ENCODE measurements at regions not wholly inside any gene's neighbourhood (a gene's known extent, or its start where the extent isn't known, plus 50 kb on each side); places are given as distances from the start of the nearest gene placed in this dataset.

DNA sequence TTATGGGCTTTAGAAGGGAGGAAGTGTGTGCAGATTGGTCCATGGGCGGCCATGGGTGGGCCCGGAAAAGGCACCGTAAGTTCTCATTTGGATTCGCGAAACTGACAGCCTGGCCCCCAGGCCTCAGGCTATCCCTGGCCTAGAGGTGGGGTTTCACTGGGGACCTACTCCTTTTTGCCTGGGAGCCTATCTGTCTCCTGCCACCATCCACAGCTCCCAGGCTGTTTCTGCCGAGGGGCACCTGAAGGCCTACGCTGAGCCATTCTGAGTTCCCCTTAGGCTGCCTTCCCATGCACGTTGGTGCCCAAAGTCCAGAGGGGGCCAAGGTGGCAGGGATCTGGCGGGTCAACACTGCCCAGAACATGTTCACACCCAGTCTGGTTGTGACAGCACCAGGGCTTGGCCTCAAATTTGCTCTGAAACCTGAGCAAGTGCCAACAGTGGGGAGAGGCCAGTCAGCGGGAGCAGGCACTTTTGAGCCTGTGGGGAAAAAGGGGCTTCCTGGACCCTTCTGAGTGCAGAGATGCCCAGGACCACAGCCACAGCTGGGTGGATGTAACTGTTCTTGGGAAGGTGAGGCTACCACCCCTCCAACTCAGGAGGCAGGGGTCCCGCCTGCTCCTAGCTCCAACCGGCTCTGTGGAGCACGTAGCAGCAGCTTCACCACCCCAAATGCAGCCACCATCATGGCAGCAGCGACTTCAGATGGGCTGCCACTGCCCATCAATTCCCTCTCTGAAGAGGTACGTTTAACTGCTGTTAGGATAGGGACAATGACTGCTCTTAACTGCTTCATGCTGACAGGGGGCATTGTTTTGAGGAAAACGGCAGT is 73.6 kb upstream of the ZNF804A start:
- H3K9me3 ChIP-seq (ENCODE audit: control insufficient read depth, low read length): peaks cover 8% of the 10 kb centered on the region
- H3K27me3 ChIP-seq (ENCODE audit: control insufficient read depth, insufficient read depth, low read length, poor library complexity, severe bottlenecking): no peaks in the 10 kb centered on the region
- no peak overlapping the region for H3K27ac ChIP-seq (ENCODE audit: insufficient read depth, low read depth, low read length, poor library complexity, severe bottlenecking)
- H3K36me3 ChIP-seq (ENCODE audit: control insufficient read depth, insufficient read depth, low read length): no peaks in the 10 kb centered on the region
- H3K4me3 ChIP-seq (ENCODE audit: insufficient read depth, low read depth, low read length): no peak overlapping the region
- 92 to 93% methylated on average over 16 of the region's 16 CpGs for WGBS, 2 experiments
- no peaks in the 10 kb centered on the region for H3K4me1 ChIP-seq (ENCODE audit: control insufficient read depth, insufficient read depth, low read length)

DNA sequence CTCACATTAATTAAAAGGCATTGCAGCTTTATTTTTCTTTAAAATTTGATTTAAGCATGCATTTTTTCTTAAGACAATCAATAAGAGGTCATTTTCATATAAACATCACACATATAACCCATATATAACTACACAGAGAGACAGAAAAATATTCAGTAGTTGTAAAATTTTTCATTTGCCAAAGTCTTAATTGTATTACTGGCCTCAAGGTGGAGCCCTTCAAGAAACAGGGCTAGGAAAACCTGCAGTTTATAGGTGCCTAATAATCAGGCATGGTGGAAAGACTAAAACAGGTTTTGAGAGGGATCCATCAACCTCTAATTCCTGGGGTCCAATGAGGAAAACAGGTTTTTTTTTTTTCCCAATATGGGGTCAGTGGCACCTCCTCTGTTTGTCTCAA is 71.3 kb upstream of the ZNF804A start:
- Histone ChIP-seq H3K4me3 (ENCODE audit: insufficient read depth, low read depth, low read length) (no peak overlapping the region), H3K4me1 (ENCODE audit: control insufficient read depth, insufficient read depth, low read length) (no peaks in the 10 kb centered on the region), H3K36me3 (ENCODE audit: control insufficient read depth, insufficient read depth, low read length) (no peaks in the 10 kb centered on the region), H3K27me3 (ENCODE audit: control insufficient read depth, insufficient read depth, low read length, poor library complexity, severe bottlenecking) (no peaks in the 10 kb centered on the region), H3K27ac (ENCODE audit: insufficient read depth, low read depth, low read length, poor library complexity, severe bottlenecking) (no peak overlapping the region), H3K9me3 (ENCODE audit: control insufficient read depth, low read length) (peaks cover 8% of the 10 kb centered on the region)

DNA sequence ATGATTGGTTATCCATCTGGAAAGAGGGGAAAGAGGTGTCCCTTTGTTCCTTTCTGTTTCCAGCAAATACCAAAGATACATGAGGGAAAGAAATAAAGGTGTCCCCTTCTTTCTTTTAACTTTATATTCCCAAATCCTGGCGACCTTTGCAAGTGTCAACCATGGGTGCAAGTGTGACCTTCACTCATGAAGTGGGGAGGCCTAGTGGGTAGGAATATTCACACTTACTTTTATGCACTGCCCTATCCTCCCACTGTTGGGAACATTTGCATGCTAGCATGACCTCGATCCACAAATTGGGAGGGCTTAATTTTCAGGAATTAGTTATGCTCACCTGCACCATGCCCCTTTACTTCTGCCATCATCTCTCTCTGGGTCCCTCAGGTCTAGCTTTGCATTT is 70.2 kb upstream of the ZNF804A start:
- Histone ChIP-seq H3K9me3 (ENCODE audit: control insufficient read depth, low read length) (peaks cover 8% of the 10 kb centered on the region), H3K27me3 (ENCODE audit: control insufficient read depth, insufficient read depth, low read length, poor library complexity, severe bottlenecking) (no peaks in the 10 kb centered on the region), H3K36me3 (ENCODE audit: control insufficient read depth, insufficient read depth, low read length) (no peaks in the 10 kb centered on the region), H3K4me3 (ENCODE audit: insufficient read depth, low read depth, low read length) (no peak overlapping the region), H3K4me1 (ENCODE audit: control insufficient read depth, insufficient read depth, low read length) (no peaks in the 10 kb centered on the region), H3K27ac (ENCODE audit: insufficient read depth, low read depth, low read length, poor library complexity, severe bottlenecking) (no peak overlapping the region)
- 79 to 85% methylated on average over 1 to 2 of the region's 2 CpGs for WGBS, 2 experiments

DNA sequence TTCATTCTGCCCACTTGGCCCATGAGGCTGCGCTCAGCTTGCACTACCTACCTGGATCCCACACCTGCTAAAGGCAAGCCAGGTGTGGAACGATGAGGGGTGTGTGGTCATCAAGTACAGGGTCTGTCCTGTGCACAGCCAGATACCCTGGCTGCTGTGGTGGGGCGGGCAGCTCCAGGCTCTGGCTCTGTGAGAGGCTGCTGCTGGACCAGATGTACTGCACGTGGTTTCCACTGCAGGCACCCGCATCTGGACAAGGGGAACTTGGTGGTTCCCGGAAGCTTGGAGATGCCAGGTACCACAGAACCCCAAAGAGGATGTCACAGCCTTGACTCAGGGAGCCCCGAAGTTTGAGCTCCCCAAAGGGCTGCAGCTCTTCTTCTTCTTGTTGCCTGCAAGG is 68.1 kb upstream of the ZNF804A start:
- H3K27ac ChIP-seq (ENCODE audit: insufficient read depth, low read depth, low read length, poor library complexity, severe bottlenecking): no peak overlapping the region
- 92 to 94% methylated on average over 7 of the region's 7 CpGs for WGBS, 2 experiments
- no peaks in the 10 kb centered on the region for H3K4me1 ChIP-seq (ENCODE audit: control insufficient read depth, insufficient read depth, low read length)
- H3K4me3 ChIP-seq (ENCODE audit: insufficient read depth, low read depth, low read length): no peak overlapping the region
- peaks cover 8% of the 10 kb centered on the region for H3K9me3 ChIP-seq (ENCODE audit: control insufficient read depth, low read length)
- no peaks in the 10 kb centered on the region for H3K27me3 ChIP-seq (ENCODE audit: control insufficient read depth, insufficient read depth, low read length, poor library complexity, severe bottlenecking)
- H3K36me3 ChIP-seq (ENCODE audit: control insufficient read depth, insufficient read depth, low read length): no peaks in the 10 kb centered on the region

DNA sequence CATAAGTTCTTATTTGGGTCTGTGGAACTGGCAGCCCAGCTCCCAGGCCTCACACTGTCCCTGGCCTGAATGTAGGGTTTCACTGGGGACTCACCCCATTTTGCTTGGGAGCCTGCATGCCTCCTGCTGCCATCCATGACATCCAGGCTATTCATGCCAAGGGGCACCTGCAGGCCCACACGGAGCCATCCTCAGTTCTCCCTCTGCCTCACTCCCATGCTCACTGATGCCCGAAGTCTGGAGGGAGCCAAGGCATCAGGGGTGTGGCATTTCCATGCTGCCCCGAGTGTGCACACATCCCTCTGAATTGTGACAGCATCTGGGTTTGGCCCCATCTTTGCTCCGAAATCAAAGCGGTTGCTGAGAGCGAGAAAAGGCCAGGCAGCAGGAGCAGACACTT is 67.4 kb upstream of the ZNF804A start:
- no peaks in the 10 kb centered on the region for H3K4me1 ChIP-seq (ENCODE audit: control insufficient read depth, insufficient read depth, low read length)
- H3K9me3 ChIP-seq (ENCODE audit: control insufficient read depth, low read length): peaks cover 8% of the 10 kb centered on the region
- WGBS, 2 experiments: 94 to 96% methylated on average over 6 of the region's 6 CpGs
- no peaks in the 10 kb centered on the region for H3K36me3 ChIP-seq (ENCODE audit: control insufficient read depth, insufficient read depth, low read length)
- no peak overlapping the region for H3K4me3 ChIP-seq (ENCODE audit: insufficient read depth, low read depth, low read length)
- H3K27me3 ChIP-seq (ENCODE audit: control insufficient read depth, insufficient read depth, low read length, poor library complexity, severe bottlenecking): no peaks in the 10 kb centered on the region
- no peak overlapping the region for H3K27ac ChIP-seq (ENCODE audit: insufficient read depth, low read depth, low read length, poor library complexity, severe bottlenecking)

DNA sequence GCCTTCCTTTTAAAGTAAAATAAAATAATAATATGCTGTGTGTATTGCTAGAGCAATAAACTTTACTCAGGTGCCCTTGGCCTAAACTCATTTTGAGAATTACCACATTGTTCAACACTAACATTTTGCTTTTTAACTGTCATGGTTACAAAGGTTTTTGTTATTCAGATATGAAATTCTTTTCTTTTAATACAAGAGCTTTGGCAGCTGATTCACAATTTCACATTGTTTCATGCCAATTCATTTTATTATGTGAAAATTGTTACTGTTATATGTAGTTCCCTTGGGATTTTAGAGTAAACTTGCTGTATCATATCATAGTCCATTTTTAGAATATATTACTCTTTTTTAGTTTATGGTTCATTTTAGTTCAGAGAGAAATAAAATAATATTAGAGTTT is 65.8 kb upstream of the ZNF804A start:
- no peaks in the 10 kb centered on the region for H3K27me3 ChIP-seq (ENCODE audit: control insufficient read depth, insufficient read depth, low read length, poor library complexity, severe bottlenecking)
- no peak overlapping the region for H3K27ac ChIP-seq (ENCODE audit: insufficient read depth, low read depth, low read length, poor library complexity, severe bottlenecking)
- H3K4me1 ChIP-seq (ENCODE audit: control insufficient read depth, insufficient read depth, low read length): no peaks in the 10 kb centered on the region
- H3K9me3 ChIP-seq (ENCODE audit: control insufficient read depth, low read length): peaks cover 7% of the 10 kb centered on the region
- no peaks in the 10 kb centered on the region for H3K36me3 ChIP-seq (ENCODE audit: control insufficient read depth, insufficient read depth, low read length)
- H3K4me3 ChIP-seq (ENCODE audit: insufficient read depth, low read depth, low read length): no peak overlapping the region

DNA sequence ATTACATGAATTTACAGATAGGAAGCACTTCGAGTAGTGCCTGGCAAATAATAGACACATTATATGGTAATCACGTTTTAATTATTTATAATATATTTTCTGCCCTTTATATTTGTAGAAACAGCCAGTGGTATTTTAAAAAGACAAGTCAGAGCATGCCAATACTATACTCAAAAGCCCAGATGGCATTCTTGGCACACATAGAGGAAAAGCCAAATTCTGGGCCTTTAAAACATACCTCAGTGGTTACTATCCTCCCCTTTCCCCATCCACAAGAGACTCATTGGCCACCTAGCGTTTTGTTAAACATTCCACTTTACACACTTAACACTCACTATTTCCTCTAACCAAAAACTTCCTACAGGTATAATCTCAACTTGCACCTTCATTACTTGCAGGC is 63.3 kb upstream of the ZNF804A start:
- Histone ChIP-seq H3K27ac (ENCODE audit: insufficient read depth, low read depth, low read length, poor library complexity, severe bottlenecking) (no peak overlapping the region), H3K27me3 (ENCODE audit: control insufficient read depth, insufficient read depth, low read length, poor library complexity, severe bottlenecking) (no peaks in the 10 kb centered on the region), H3K36me3 (ENCODE audit: control insufficient read depth, insufficient read depth, low read length) (no peaks in the 10 kb centered on the region), H3K4me1 (ENCODE audit: control insufficient read depth, insufficient read depth, low read length) (no peaks in the 10 kb centered on the region), H3K4me3 (ENCODE audit: insufficient read depth, low read depth, low read length) (no peak overlapping the region), H3K9me3 (ENCODE audit: control insufficient read depth, low read length) (no peaks in the 10 kb centered on the region)
- 89 to 90% methylated on average over 1 of the region's 3 CpGs for WGBS, 2 experiments

DNA sequence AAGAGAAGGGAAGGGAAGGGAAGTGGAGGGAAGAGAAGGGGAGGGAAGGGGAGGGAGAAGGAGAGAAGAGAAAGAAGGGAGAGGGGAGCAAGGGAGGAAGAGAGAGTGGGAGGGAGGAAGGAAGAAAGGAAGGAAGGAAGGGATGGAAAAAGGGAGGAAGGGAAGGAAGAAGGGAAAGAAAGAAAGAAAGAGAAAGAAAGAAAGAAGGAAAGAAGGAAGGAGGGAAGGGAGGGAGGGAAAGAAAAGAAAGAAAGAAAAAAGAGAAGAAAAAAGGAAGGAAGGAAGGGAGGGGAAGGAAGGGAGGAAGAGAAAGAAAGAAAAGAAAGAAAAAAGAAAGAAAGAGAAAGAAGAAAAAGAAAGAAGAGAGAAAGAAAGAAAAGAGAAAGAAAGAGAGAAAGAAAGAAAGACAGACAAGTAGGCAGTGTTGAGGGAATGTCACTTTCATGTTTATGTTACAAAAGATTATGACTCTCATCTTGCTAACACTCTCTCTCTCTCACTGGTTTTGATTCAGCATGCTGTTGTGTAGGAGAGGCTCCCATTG is 58.0 kb upstream of the ZNF804A start:
- Histone ChIP-seq H3K9me3 (ENCODE audit: control insufficient read depth, low read length) (no peaks in the 10 kb centered on the region), H3K4me3 (ENCODE audit: insufficient read depth, low read depth, low read length) (no peak overlapping the region), H3K27me3 (ENCODE audit: control insufficient read depth, insufficient read depth, low read length, poor library complexity, severe bottlenecking) (no peaks in the 10 kb centered on the region), H3K36me3 (ENCODE audit: control insufficient read depth, insufficient read depth, low read length) (no peaks in the 10 kb centered on the region), H3K27ac (ENCODE audit: insufficient read depth, low read depth, low read length, poor library complexity, severe bottlenecking) (no peak overlapping the region), H3K4me1 (ENCODE audit: control insufficient read depth, insufficient read depth, low read length) (no peaks in the 10 kb centered on the region)

DNA sequence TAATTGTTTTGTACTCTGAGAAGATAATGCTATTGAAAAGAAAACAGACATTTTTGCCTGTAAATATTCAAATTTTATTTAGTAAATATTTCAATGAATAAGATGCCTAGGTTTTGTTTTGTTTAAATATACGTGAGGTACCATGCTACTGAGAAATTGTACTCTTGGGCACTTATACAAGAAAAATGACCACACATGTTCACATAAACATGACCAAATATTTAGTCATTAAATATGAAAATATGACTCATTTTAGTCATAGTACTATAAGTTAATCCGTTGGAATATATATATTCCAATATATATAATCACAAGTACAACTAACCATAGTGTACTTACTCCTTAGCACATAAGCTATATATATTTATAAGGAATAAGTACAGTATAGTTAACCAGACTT is 56.7 kb upstream of the ZNF804A start:
- Histone ChIP-seq H3K9me3 (ENCODE audit: control insufficient read depth, low read length) (no peaks in the 10 kb centered on the region), H3K4me1 (ENCODE audit: control insufficient read depth, insufficient read depth, low read length) (no peaks in the 10 kb centered on the region), H3K27ac (ENCODE audit: insufficient read depth, low read depth, low read length, poor library complexity, severe bottlenecking) (no peak overlapping the region), H3K4me3 (ENCODE audit: insufficient read depth, low read depth, low read length) (no peak overlapping the region), H3K36me3 (ENCODE audit: control insufficient read depth, insufficient read depth, low read length) (no peaks in the 10 kb centered on the region), H3K27me3 (ENCODE audit: control insufficient read depth, insufficient read depth, low read length, poor library complexity, severe bottlenecking) (no peaks in the 10 kb centered on the region)
- WGBS, 2 experiments: no CpG with 5 or more reads among the region's 2 CpGs

DNA sequence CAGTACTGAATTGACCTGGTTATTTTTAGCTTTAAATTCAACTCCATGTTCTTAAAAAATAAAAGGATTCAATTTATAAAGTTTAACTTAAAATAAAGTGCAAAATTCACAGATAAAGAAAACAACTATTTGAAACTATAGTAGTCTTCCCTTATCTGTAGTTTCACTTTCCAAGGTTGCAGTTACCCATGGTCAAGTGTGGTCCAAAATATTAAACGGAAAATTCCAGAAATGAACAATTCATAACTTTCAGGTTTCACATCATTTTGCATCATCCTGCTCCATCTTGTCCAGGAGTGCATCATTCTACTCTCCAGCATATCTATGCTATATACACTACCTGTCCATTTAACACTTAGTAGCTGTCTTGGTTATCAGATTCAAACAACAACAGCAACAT is 54.5 kb upstream of the ZNF804A start:
- 96 to 97% methylated on average over 1 of the region's 1 CpG for WGBS, 2 experiments
- no peaks in the 10 kb centered on the region for H3K36me3 ChIP-seq (ENCODE audit: control insufficient read depth, insufficient read depth, low read length)
- no peaks in the 10 kb centered on the region for H3K27me3 ChIP-seq (ENCODE audit: control insufficient read depth, insufficient read depth, low read length, poor library complexity, severe bottlenecking)
- no peak overlapping the region for H3K4me3 ChIP-seq (ENCODE audit: insufficient read depth, low read depth, low read length)
- no peaks in the 10 kb centered on the region for H3K9me3 ChIP-seq (ENCODE audit: control insufficient read depth, low read length)
- no peaks in the 10 kb centered on the region for H3K4me1 ChIP-seq (ENCODE audit: control insufficient read depth, insufficient read depth, low read length)
- no peak overlapping the region for H3K27ac ChIP-seq (ENCODE audit: insufficient read depth, low read depth, low read length, poor library complexity, severe bottlenecking)
